ENCODE measurements at regions not wholly inside any gene's neighbourhood (a gene's known extent, or its start where the extent isn't known, plus 50 kb on each side); places are given as distances from the start of the nearest gene placed in this dataset.

GRCh38 chr16:9152649-9153501 lies 61.4 kb downstream of the HAPSTR1 start:
- TF ChIP-seq, protein P1, sequence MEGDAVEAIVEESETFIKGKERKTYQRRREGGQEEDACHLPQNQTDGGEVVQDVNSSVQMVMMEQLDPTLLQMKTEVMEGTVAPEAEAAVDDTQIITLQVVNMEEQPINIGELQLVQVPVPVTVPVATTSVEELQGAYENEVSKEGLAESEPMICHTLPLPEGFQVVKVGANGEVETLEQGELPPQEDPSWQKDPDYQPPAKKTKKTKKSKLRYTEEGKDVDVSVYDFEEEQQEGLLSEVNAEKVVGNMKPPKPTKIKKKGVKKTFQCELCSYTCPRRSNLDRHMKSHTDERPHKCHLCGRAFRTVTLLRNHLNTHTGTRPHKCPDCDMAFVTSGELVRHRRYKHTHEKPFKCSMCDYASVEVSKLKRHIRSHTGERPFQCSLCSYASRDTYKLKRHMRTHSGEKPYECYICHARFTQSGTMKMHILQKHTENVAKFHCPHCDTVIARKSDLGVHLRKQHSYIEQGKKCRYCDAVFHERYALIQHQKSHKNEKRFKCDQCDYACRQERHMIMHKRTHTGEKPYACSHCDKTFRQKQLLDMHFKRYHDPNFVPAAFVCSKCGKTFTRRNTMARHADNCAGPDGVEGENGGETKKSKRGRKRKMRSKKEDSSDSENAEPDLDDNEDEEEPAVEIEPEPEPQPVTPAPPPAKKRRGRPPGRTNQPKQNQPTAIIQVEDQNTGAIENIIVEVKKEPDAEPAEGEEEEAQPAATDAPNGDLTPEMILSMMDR (conservative IDR thresholded peaks at IDR 0.05; ENCODE audit: low read length) = no peak
- no peak for TF ChIP-seq EZH2phosphoT487 (IDR thresholded peaks at IDR 0.05; ENCODE audit: borderline replicate concordance)
